Loucy (cell line): ENCODE measurements at regions not wholly inside any gene's neighbourhood (a gene's known extent, or its start where the extent isn't known, plus 50 kb on each side); places are given as distances from the start of the nearest gene placed in this dataset.
A peak's percentile ranks its signal among the peaks of the same experiment; 100 is the strongest.

Source experiments
- H2AFZ ChIP-seq: fragments of 200-600 bp; sonication (generic); 2 replicates; pipeline ENCODE4 v1.6.0; 2016; ENCODE audit warnings: antibody characterized with exemption, mild to moderate bottlenecking, low read length, moderate library complexity
- H3F3A ChIP-seq: fragments of 200-600 bp; 2 replicates; pipeline ENCODE4 v1.6.0; 2016; ENCODE audit warnings: antibody characterized with exemption, low read depth, mild to moderate bottlenecking
- H3K27me3 ChIP-seq: fragments of 200-600 bp; sonication (generic); 2 replicates; pipeline ENCODE4 v1.6.1; 2014; ENCODE audit warnings: low read length, mild to moderate bottlenecking; ENCODE audit not compliant: insufficient read depth, poor library complexity, severe bottlenecking
- H3K36me3 ChIP-seq: fragments of 200-600 bp; sonication (generic); 2 replicates; pipeline ENCODE4 v1.6.1; 2016; ENCODE audit warnings: low read length; ENCODE audit not compliant: insufficient read depth
- H3K4me1 ChIP-seq: fragments of 200-600 bp; sonication (generic); 2 replicates; pipeline ENCODE4 v1.5.1; 2014; ENCODE audit warnings: low read length, mild to moderate bottlenecking; ENCODE audit not compliant: insufficient read depth, poor library complexity, severe bottlenecking
- H3K4me2 ChIP-seq: fragments of 200-600 bp; sonication (generic); 2 replicates; pipeline ENCODE4 v1.6.0; 2014; ENCODE audit warnings: antibody characterized with exemption, low read length, low read depth, mild to moderate bottlenecking; ENCODE audit not compliant: poor library complexity, severe bottlenecking
- H3K4me3 ChIP-seq: fragments of 200-600 bp; sonication (generic); 2 replicates; pipeline ENCODE4 v1.5.1; 2014; ENCODE audit warnings: low read length, mild to moderate bottlenecking, mixed read lengths; ENCODE audit not compliant: poor library complexity, severe bottlenecking
- H3K79me2 ChIP-seq: fragments of 200-600 bp; sonication (generic); 2 replicates; pipeline ENCODE4 v1.6.1; 2014; ENCODE audit warnings: low read length; ENCODE audit not compliant: insufficient read depth
- H3K9ac ChIP-seq: fragments of 200-600 bp; sonication (generic); 2 replicates; pipeline ENCODE4 v1.6.0; 2014; ENCODE audit warnings: mild to moderate bottlenecking, low read depth, low read length, moderate library complexity; ENCODE audit not compliant: poor library complexity, severe bottlenecking
- H3K9me2 ChIP-seq: fragments of 200-600 bp; sonication (generic); replicated peaks from 2 replicates; pipeline ENCODE4 v1.6.1; 2016; ENCODE audit warnings: low read depth, low read length, mixed read lengths
- H3K9me3 ChIP-seq: fragments of 200-600 bp; sonication (generic); 2 replicates; pipeline ENCODE4 v1.6.1; 2014; ENCODE audit warnings: mild to moderate bottlenecking, antibody characterized with exemption, low read length, low read depth; ENCODE audit not compliant: insufficient read depth
- H4K20me1 ChIP-seq: fragments of 200-600 bp; sonication (generic); 2 replicates; pipeline ENCODE4 v1.6.0; 2014; ENCODE audit warnings: antibody characterized with exemption, low read length, mild to moderate bottlenecking; ENCODE audit not compliant: insufficient read depth, poor library complexity, severe bottlenecking
- CTCF ChIP-seq: fragments of 200-600 bp; sonication (generic); conservative IDR thresholded peaks from 2 replicates; pipeline ENCODE4 v1.5.1; 2014; ENCODE audit warnings: mild to moderate bottlenecking, antibody characterized with exemption, low read length
- EZH2phosphoT487 ChIP-seq: fragments of 200-600 bp; IDR thresholded peaks from 2 replicates; pipeline ENCODE4 v1.6.1; 2018; ENCODE audit warnings: antibody characterized with exemption, mild to moderate bottlenecking, moderate library complexity, borderline replicate concordance

GRCh38 chr4:159002950-159003349, 99.9 kb upstream of the RAPGEF2 start:
- no peaks in the 10 kb centered on the region for H3K9me3 ChIP-seq
- H3K4me2 ChIP-seq = peak overlapping the region; percentile 56
- H3K9ac ChIP-seq = peak overlapping the region; percentile 1
- H3F3A ChIP-seq = no peaks in the 10 kb centered on the region
- H2AFZ ChIP-seq = peak overlapping the region; percentile 60
- H3K4me3 ChIP-seq = peak overlapping the region; percentile 7
- no peaks in the 10 kb centered on the region for H3K36me3 ChIP-seq
- no peaks in the 10 kb centered on the region for H3K27me3 ChIP-seq
- H3K79me2 ChIP-seq = no peaks in the 10 kb centered on the region
- no peaks in the 10 kb centered on the region for H3K9me2 ChIP-seq
- peaks cover 18% of the 10 kb centered on the region for H3K4me1 ChIP-seq
- TF ChIP-seq CTCF (no peak), EZH2phosphoT487 (no peak)
- H4K20me1 ChIP-seq = no peaks in the 10 kb centered on the region

- no peaks in the 10 kb centered on the region for H3K9me3 ChIP-seq
- no peaks in the 10 kb centered on the region for H3K36me3 ChIP-seq
- H3K4me3 ChIP-seq = peak overlapping the region; percentile 7
- H3K79me2 ChIP-seq = no peaks in the 10 kb centered on the region
- no peaks in the 10 kb centered on the region for H4K20me1 ChIP-seq
- H3K9me2 ChIP-seq = no peaks in the 10 kb centered on the region
- H3F3A ChIP-seq = no peaks in the 10 kb centered on the region
- no peaks in the 10 kb centered on the region for H3K27me3 ChIP-seq
- no peak overlapping the region for H3K9ac ChIP-seq
- peak overlapping the region; percentile 60 for H2AFZ ChIP-seq
- peak overlapping the region; percentile 56 for H3K4me2 ChIP-seq
- TF ChIP-seq EZH2phosphoT487 (no peak), CTCF (no peak)
- peaks cover 18% of the 10 kb centered on the region for H3K4me1 ChIP-seq
Measured at GRCh38 chr4:159003420-159004253, 99.2 kb upstream of the RAPGEF2 start.

GRCh38 chr4:159006202-159006601, 96.7 kb upstream of the RAPGEF2 start:
- no peak overlapping the region for H2AFZ ChIP-seq
- no peaks in the 10 kb centered on the region for H3K9me3 ChIP-seq
- no peaks in the 10 kb centered on the region for H3F3A ChIP-seq
- H3K79me2 ChIP-seq = no peaks in the 10 kb centered on the region
- H4K20me1 ChIP-seq = no peaks in the 10 kb centered on the region
- H3K36me3 ChIP-seq = no peaks in the 10 kb centered on the region
- H3K27me3 ChIP-seq = no peaks in the 10 kb centered on the region
- H3K4me1 ChIP-seq = peaks cover 18% of the 10 kb centered on the region
- TF ChIP-seq EZH2phosphoT487 (no peak), CTCF (no peak)
- H3K9ac ChIP-seq = no peak overlapping the region
- H3K4me3 ChIP-seq = no peak overlapping the region
- H3K9me2 ChIP-seq = no peaks in the 10 kb centered on the region
- no peak overlapping the region for H3K4me2 ChIP-seq
